CD4-positive, alpha-beta T cell treated with Interleukin-17A for 4 hours (primary cell): ENCODE measurements at regions not wholly inside any gene's neighbourhood (a gene's known extent, or its start where the extent isn't known, plus 50 kb on each side); places are given as distances from the start of the nearest gene placed in this dataset.

ENCODE experiments used
- DNase-seq: peaks from one replicate; pipeline ENCODE4 v3.0.0-alpha.2; 2020; ENCODE audit warnings: mixed read lengths

- no peak for DNase-seq
These were observed 101.9 kb downstream of the ZNF608 start for GRCh38 chr5:124644582-124644981.

DNA sequence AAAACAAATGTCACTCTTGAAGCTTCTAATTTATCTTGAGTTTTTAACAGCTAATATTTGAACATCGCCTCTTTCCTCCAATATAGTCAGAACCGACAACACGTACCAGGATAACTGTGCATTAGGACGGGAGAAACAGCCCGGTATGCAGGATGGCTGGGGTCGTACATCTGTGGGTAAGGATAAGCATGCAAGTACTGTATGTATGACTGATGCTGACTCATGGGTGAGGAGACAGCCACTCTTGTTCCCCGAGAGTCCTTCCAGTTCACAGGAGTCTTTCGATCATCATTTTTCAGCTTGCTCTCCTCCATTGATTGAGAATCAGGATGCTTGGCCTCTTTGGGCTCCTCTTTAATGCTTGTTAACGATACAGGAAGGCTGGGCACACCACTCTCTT is 102.3 kb downstream of the ZNF608 start:
- no peak for DNase-seq

DNA sequence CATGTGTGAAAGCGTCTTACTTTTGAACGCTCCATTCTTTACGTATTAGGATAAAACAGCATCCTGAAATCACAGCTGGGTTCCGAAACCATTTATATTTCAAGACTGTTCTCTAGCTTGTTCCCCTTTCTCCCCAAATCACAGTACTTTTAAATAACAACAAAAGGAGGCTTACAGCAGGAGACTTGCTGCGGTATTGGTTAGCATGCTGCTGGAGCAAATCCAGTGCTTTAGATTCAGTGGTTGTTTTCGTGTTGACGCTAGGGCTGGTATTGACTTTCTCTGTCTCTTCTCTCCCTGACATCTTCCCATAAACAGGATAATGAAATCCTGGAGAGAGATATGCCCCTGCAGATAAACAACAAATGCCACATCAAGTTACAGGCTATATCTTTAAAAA is 103.1 kb downstream of the ZNF608 start:
- DNase-seq = no peak

DNA sequence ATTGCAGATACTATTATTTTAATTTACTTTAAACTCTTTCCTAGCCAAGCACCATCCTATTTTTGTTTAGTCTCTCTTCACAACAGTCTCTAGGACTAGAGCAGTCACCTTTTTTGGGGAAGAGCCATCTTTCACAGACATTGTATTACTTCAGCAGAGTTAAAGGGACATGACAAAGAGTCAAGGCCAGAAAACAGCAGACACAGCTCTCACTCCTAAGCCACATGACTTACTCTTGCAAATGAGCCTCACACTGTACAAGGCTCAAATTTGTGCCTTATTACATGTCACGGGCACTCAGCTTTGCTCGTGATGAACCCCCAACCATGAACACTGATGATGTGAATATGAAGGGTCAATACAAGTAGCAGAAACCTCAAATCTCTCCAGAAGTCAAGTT is 104.3 kb downstream of the ZNF608 start:
- DNase-seq = no peak

DNA sequence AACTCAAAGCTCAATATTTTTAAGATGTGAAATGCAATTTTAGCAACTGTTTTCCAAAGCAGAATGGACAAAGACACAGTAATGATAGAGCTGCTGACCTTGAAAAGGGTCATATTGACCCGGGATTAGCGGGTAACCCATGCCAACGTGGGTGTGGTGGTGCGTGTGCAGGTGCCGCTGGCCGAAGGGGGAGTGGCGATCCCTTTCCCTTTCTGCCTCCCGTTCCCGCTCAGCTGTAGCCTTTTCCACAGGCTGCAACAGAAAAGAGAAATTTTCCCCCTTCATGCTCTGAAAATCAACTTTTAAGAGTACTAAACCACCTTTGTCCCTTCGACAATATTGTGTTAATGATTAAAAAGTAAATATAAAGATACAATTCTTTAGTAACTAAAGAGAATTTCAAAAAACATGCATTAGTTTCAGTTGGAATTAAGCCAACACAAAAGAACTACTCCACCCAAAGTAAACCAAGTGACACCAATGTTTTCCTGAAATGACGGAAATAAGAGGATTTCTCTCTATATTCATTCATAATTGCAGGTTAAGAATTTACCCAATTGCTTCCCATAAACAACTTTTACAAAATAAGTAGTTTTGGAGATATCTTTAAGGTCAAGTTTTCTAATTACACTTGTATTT is 105.2 kb downstream of the ZNF608 start:
- DNase-seq = no peak

DNA sequence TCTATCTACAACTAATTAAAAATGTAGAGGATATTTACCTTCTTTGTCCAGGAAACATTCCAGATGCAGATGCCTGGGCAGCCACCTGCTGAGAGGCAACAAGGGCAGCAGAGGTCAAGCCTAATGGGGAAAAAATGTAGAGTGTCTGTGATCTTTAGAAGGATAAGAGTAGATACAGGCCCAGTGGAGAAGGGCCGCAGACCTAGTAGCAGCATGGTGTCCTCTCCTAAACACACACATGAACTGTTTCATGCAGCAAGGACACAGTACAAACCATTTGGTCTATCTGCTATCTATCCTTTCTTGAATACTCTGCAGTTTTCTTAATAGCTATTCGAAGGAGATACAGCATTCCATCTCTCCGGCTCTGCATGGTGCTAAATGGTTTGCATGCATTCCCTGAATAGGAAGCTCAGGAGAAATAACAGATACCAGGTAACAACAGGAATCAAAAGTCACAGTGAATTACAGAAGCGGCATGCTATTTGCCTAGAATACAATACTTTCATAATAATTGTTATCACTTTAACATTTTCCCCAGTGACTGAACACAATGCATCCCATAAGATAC is 107.3 kb downstream of the ZNF608 start:
- no peak for DNase-seq

DNA sequence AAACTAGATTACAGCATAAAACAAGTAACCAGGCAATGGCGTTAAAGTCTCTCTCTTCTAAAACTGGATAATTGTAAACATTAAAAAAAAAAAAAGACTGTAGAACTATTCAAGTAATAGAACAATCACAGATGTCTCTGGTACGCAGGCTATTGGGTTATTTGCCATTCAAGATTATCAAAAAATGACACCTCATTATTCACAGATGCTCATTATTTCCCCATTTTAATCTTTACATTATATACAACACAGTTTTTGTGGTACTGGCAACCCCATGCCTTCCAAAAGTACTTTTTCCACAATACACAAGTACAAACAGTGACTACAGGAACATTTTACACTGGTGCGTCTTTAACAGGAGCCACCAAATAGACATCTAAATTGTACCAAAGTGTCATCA is 109.4 kb downstream of the ZNF608 start:
- DNase-seq = no peak

- DNase-seq = no peak
These were observed 111.6 kb downstream of the ZNF608 start for GRCh38 chr5:124634741-124635323.

- DNase-seq = no peak
These were observed 112.2 kb downstream of the ZNF608 start for GRCh38 chr5:124634228-124634739.

DNA sequence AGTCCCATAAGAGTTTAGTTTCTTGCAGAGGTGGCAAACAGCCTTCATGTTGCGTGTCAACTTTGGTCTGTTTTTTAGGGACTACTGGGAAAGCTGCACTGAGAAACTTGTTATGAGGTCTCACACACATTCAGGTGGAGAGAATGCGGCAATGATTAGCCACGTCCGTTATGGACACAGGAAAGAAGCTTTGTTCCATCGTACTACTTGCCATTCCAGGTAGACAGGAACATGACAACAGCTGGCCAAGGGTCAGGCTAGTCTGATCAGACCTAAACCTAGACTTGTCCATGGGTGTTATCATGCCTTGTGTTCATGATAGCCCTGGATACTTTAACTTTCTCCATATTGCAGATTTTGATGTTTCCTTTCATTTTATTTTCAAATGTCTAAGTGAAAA is 113.2 kb downstream of the ZNF608 start:
- no peak for DNase-seq

- no peak for DNase-seq
These were observed 114.4 kb downstream of the ZNF608 start for GRCh38 chr5:124631874-124632550.

GRCh38 chr5:124630767-124631704 is 115.4 kb downstream of the ZNF608 start:
- DNase-seq = no peak

DNA sequence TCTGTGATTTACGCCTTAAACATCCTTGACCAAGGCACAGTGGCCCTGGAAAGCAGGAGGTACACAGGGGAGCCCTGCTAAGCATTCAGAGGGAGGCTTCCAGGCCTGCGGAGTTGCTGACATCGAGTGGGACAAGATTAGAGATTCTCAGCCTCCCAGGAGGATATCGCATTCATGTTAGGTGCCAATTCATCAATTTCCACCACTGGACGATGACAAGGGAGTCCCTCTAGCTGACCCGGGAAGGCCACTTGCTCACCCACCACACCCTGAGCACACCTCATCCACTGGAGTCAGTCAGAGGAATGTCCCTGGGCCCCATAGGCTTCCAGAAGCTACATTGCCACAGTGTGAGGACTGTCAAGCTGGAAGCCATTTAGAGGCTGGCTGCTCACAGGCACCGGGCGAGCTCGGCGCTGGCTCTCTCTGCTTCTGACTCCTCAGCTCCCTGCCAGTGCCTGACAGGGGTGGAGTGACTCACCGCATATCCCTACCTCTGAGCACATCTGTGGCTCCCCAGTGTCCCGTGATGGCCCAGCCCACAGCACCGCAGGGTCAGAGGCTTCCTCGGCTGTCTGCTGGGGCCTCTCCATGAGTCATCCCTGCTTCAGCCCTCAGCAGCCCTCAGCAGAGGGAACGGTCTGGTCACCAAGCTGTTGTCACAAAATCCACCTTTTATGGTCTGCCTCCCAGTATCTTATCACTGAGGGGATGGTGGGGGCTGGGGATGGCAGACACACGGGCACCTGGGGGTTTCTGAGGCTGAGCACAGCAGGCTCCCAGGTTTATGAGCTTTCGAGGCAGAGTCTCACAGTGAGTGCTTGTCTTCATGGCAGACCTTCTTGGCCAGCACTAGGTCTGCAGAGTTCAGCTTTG is 117.5 kb downstream of the ZNF608 start:
- DNase-seq = no peak

GRCh38 chr5:124627815-124628595 is 118.4 kb downstream of the ZNF608 start:
- DNase-seq = no peak

DNA sequence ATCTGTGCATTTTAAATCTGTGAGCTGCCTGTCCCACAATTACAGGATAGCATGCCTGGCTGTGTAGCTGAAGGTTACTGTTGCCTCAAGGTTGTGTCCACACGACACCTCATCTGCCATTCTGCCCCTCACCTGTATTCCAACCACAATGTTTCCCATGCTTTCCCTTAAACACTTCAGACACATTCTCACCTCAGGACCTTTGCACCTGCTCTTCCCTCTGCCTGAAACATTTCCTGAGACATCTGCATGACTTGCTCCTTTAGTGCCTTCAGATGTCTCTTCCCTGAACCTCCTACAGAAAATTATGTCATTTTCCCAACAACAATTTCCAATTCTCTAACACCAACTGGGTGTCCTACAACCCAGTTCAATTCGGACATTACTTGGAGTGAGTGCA is 120.4 kb downstream of the ZNF608 start:
- no peak for DNase-seq

DNA sequence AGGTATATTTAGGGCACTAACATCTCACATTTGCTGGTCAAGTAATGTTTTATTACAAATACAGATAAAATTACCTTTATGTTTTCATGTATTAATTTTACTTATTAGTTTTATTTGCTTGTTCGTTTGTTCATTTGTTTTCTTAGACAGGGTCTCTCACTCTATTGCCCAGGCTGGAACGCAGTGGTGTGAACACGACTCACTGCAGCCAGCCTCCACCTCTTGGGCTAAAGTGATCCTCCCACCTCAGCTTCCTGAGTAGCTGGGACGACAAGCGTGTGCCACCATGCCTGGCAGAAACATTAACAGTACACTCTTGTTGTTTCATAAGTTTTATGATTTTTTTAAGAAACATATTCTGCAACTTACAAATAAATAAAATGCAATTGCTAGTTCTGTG is 123.2 kb downstream of the ZNF608 start:
- DNase-seq = no peak

DNA sequence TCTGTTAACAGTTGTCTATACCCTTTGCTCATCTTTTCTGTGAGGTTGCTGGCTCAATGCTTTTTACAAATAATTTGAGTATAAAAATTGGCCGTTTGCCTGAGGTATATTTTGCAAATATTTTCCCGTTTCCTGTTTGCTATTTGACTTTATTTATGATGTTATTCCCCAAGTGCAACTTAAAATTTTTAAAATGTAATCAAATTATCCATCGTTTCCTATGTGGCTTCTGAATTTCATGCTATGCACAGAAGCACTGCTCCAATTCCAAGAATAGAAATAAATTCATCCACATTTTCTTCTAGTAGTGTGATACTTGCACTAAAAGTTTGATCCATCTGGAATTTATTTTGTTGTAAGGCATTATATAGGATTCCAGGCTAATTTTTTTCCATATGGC is 123.6 kb downstream of the ZNF608 start:
- DNase-seq = no peak

DNA sequence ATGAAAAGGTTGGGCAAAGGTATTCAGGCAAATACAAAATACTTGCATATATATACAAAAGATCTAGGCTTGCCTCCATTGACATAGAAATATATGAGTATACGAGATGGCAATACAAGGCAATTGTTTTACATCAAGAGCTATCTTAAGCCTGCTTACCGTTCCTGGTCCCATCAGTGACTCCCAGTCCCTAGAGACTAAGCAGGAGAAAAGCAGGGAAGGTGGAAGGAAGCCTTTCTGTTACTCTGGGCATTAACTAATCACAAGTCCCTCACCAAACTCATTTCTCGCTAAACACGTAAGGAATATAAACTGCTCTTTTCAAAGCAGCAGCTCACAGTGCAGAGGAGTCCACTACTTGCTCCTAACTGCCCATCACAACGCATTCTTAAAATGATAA is 125.2 kb downstream of the ZNF608 start:
- no peak for DNase-seq

DNA sequence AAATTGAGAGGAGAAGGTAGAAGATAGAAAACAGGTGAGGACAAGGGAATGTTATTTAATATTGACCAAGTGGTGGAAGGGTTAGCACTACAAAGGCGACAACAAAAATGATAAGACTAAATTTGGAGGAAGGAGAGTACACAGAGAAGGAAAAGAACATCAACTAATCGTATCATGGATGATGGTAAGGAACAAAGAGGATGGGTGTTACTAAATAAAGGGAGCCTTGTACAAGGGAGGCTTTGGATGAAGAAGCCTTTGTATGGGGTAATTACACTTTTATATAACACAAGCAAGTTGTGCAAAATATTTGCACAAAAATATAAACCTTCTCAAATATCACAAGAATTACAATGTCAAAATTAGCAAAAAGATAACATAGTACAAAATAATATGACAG is 125.7 kb downstream of the ZNF608 start:
- no peak for DNase-seq

- no peak for DNase-seq
These were observed 127.3 kb downstream of the ZNF608 start for GRCh38 chr5:124619121-124619520.

DNA sequence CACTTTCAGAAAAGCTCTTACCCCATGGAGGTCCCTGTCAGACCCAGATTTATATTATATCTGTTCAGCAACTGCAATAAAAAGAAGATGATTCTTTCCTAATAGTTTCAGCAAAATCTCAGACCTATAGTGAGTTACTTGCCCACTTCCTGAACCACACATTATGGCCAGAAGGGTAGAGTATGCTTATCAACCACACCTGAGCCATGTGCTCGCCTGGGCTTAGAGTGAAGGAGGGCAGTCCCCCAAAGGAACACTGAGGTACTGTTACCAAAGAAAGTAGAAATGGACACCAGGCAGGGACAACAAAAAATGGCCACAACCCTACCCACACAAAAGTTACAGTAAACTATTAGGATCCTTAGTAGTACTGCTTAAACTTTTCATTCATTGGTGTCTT is 128.7 kb downstream of the ZNF608 start:
- no peak for DNase-seq
